Thyroid gland (tissue), 4 donors: ENCODE measurements at regions not wholly inside any gene's neighbourhood (a gene's known extent, or its start where the extent isn't known, plus 50 kb on each side); places are given as distances from the start of the nearest gene placed in this dataset.

ENCODE experiments used
- DNase-seq, 2 donors: peaks; one replicate each; pipeline ENCODE4 v3.0.0-alpha.2; 2019
- H3K27ac ChIP-seq, 3 donors: fragments of 200-600 bp; sonication (generic); 1 replicate in 2 of 3; 2 replicates in 1 of 3; pipeline ENCODE4 v1.5.1; 2016 to 2019; ENCODE audit warnings: mild to moderate bottlenecking in 1 of 3, moderate library complexity in 1 of 3
- H3K27me3 ChIP-seq: fragments of 200-600 bp; sonication (generic); one replicate; pipeline ENCODE4 v1.5.1; 2019
- H3K36me3 ChIP-seq, 2 donors: fragments of 200-600 bp; sonication (generic); one replicate each; pipeline ENCODE4 v1.5.1; 2016 to 2019
- H3K4me1 ChIP-seq, 2 donors: fragments of 200-600 bp; sonication (generic); one replicate each; pipeline ENCODE4 v1.5.1; 2017 to 2019
- H3K4me3 ChIP-seq, 3 donors: fragments of 200-600 bp; sonication (generic); replicated peaks in 1 of 3; 1 replicate in 2 of 3; 2 replicates in 1 of 3; pipeline ENCODE4 v1.5.1; 2016; ENCODE audit warnings: mild to moderate bottlenecking in 1 of 3
- H3K9me3 ChIP-seq: fragments of 200-600 bp; sonication (generic); one replicate; pipeline ENCODE4 v1.5.1; 2017
- CTCF ChIP-seq, 6 experiments: fragments of 200-600 bp in 3 of 6; fragments of 450-650 bp in 3 of 6; sonication (generic) in 3 of 6; IDR thresholded peaks; one replicate each; pipeline ENCODE4 v1.5.1; 2016 to 2019; ENCODE audit warnings: antibody characterized with exemption in 6 of 6, mild to moderate bottlenecking in 2 of 6, inconsistent platforms in 1 of 6, moderate library complexity in 1 of 6
- POLR2A ChIP-seq, 2 donors: fragments of 450-650 bp; IDR thresholded peaks; one replicate each; pipeline ENCODE4 v1.6.1; 2017; ENCODE audit warnings: antibody characterized with exemption in 2 of 2, mild to moderate bottlenecking in 2 of 2, moderate library complexity in 1 of 2
- WGBS, 2 donors: methylation state at CpG; one replicate each; pipeline ENCODE4 v1.1.5; 2017; 5-methylcytosine and 5-hydroxymethylcytosine counted together
- intact Hi-C: fragments of 100-400 bp; cut with DNase I; formaldehyde crosslinking; loops from one replicate; pipeline ENCODE4 v1.15.1; 2023

- no peaks in the 10 kb centered on the region for H3K36me3 ChIP-seq
- no peak for TF ChIP-seq POLR2A (IDR thresholded peaks at IDR 0.05)
- TF ChIP-seq CTCF (IDR thresholded peaks at IDR 0.05), result no peak
- intact Hi-C loops, result no loop called here
- DNase-seq, result no peak
- no peaks in the 10 kb centered on the region for H3K4me1 ChIP-seq
- H3K27ac ChIP-seq, result no peak overlapping the region
- H3K9me3 ChIP-seq, result no peaks in the 10 kb centered on the region
- no peak overlapping the region for H3K4me3 ChIP-seq
- H3K27me3 ChIP-seq, result no peaks in the 10 kb centered on the region
Measured at GRCh38 chr4:28386776-28387175, 1526.1 kb downstream of the STIM2 start.

GRCh38 chr4:28388471-28388870 lies 1527.8 kb downstream of the STIM2 start:
- intact Hi-C loops, result no loop called here
- no peaks in the 10 kb centered on the region for H3K36me3 ChIP-seq
- H3K27ac ChIP-seq, result no peak overlapping the region
- TF ChIP-seq POLR2A (IDR thresholded peaks at IDR 0.05) (no peak), CTCF (IDR thresholded peaks at IDR 0.05) (no peak)
- H3K4me3 ChIP-seq, result no peak overlapping the region
- no peaks in the 10 kb centered on the region for H3K27me3 ChIP-seq
- 72 to 81% methylated on average over 2 of the region's 2 CpGs for WGBS, 2 donors
- H3K9me3 ChIP-seq, result no peaks in the 10 kb centered on the region
- H3K4me1 ChIP-seq, result no peaks in the 10 kb centered on the region
- no peak for DNase-seq

- no peaks in the 10 kb centered on the region for H3K27me3 ChIP-seq
- H3K4me1 ChIP-seq, result no peaks in the 10 kb centered on the region
- 45 to 51% methylated on average over 4 of the region's 4 CpGs for WGBS, 2 donors
- TF ChIP-seq CTCF (IDR thresholded peaks at IDR 0.05) (no peak), POLR2A (IDR thresholded peaks at IDR 0.05) (no peak)
- no peak overlapping the region for H3K4me3 ChIP-seq
- H3K9me3 ChIP-seq, result no peaks in the 10 kb centered on the region
- no peak for DNase-seq
- no peaks in the 10 kb centered on the region for H3K36me3 ChIP-seq
- H3K27ac ChIP-seq, result no peak overlapping the region
- intact Hi-C loops, result no loop called here
Measured at GRCh38 chr4:28391877-28392276, 1531.2 kb downstream of the STIM2 start.

GRCh38 chr4:28402751-28403150 lies 1542.1 kb downstream of the STIM2 start:
- H3K36me3 ChIP-seq, result no peaks in the 10 kb centered on the region
- DNase-seq, result no peak
- WGBS, 2 donors, result 88 to 89% methylated on average over 13 of the region's 13 CpGs
- no peak overlapping the region for H3K4me3 ChIP-seq
- no peaks in the 10 kb centered on the region for H3K27me3 ChIP-seq
- no peaks in the 10 kb centered on the region for H3K9me3 ChIP-seq
- H3K27ac ChIP-seq, result no peak overlapping the region
- TF ChIP-seq POLR2A (IDR thresholded peaks at IDR 0.05), result no peak
- TF ChIP-seq CTCF (IDR thresholded peaks at IDR 0.05), result no peak
- intact Hi-C loops, result no loop called here
- H3K4me1 ChIP-seq, result no peaks in the 10 kb centered on the region

- 96% methylated on average over 1 of the region's 1 CpG for WGBS, 2 donors
- intact Hi-C loops, result no loop called here
- H3K9me3 ChIP-seq, result no peaks in the 10 kb centered on the region
- no peaks in the 10 kb centered on the region for H3K4me1 ChIP-seq
- DNase-seq, result no peak
- no peak overlapping the region for H3K4me3 ChIP-seq
- no peaks in the 10 kb centered on the region for H3K36me3 ChIP-seq
- TF ChIP-seq POLR2A (IDR thresholded peaks at IDR 0.05), result no peak
- no peak overlapping the region for H3K27ac ChIP-seq
- no peaks in the 10 kb centered on the region for H3K27me3 ChIP-seq
Measured at GRCh38 chr4:28421221-28421620, 1560.6 kb downstream of the STIM2 start.

GRCh38 chr4:28426251-28426650 lies 1565.6 kb downstream of the STIM2 start:
- intact Hi-C loops, result no loop called here
- DNase-seq, result no peak
- Histone ChIP-seq H3K36me3 (no peaks in the 10 kb centered on the region), H3K27ac (no peak overlapping the region), H3K4me3 (no peak overlapping the region), H3K9me3 (no peaks in the 10 kb centered on the region), H3K4me1 (no peaks in the 10 kb centered on the region), H3K27me3 (no peaks in the 10 kb centered on the region)
- TF ChIP-seq POLR2A (IDR thresholded peaks at IDR 0.05) (no peak), CTCF (IDR thresholded peaks at IDR 0.05) (no peak)
- 66 to 75% methylated on average over 1 of the region's 1 CpG for WGBS, 2 donors
